HG03354 (cell line): ENCODE measurements at regions not wholly inside any gene's neighbourhood (a gene's known extent, or its start where the extent isn't known, plus 50 kb on each side); places are given as distances from the start of the nearest gene placed in this dataset.
"Not testable (repeated sequence)": the region's sequence is repeated elsewhere in the genome, so short reads cannot be mapped to it uniquely, and the experiment has no call there.

Source experiments
- ATAC-seq: cut with Tn5 transposase; IDR thresholded peaks from one replicate; pipeline ENCODE4 v1.9.1; 2021; ENCODE audit warnings: mild to moderate bottlenecking; ENCODE audit not compliant: unreplicated experiment, poor library complexity, severe bottlenecking

DNA sequence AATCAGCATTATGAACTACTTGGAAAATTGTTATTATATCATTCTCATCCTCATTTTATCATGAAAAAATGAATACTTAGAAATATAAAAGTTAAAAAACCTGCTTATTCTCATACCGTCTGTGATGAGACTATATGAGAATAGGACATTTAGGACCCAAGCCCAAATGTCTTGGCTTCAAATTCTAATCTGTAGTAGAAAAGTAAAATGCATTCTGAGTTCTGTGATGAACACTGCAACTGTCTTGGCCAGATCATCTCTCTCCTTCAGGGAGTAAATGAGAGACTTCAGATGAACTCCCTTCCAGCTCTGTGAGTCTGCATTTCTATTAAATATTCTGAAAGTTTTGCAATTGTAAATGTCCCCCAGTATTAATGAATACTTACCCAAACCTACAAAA lies 940.7 kb upstream of the KLHL29 start:
- no peak for ATAC-seq

DNA sequence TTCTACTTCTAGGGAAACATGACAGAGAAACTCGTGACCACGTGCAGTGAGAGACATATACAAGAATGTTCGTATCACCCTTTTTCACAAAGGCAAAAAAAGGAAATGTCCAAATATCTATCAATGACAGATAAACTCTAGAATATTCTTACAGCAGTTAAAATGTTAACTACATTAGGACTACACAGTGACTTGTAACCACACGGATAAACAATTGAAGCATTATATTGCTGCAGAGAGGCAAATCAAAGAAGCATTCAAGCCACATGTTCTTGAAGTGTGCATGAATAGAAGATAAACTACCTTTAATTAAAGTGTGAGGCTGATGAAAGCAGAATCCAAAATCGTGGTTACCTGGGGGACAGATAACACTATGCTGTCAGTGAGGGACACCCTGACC lies 935.3 kb upstream of the KLHL29 start:
- no peak for ATAC-seq

DNA sequence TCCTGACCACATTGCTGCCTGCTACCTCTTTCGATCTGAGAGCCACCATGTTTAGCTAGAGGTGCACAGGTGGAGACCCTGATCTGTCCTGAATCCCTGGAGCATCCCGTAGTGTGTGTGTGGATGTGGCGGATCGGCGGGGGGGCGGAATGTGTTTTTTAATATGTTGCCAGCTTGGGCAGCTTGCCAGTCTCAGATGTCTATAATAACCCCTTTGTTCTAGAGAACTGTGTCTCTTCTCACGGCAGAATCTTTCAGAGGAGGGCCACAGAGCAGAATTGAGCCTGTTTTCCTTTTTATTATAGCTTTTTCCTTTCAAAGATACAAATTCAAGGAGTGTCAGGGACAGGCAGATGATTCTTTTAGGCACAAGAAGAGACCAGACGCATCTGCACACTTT lies 934.1 kb upstream of the KLHL29 start:
- ATAC-seq = no peak

DNA sequence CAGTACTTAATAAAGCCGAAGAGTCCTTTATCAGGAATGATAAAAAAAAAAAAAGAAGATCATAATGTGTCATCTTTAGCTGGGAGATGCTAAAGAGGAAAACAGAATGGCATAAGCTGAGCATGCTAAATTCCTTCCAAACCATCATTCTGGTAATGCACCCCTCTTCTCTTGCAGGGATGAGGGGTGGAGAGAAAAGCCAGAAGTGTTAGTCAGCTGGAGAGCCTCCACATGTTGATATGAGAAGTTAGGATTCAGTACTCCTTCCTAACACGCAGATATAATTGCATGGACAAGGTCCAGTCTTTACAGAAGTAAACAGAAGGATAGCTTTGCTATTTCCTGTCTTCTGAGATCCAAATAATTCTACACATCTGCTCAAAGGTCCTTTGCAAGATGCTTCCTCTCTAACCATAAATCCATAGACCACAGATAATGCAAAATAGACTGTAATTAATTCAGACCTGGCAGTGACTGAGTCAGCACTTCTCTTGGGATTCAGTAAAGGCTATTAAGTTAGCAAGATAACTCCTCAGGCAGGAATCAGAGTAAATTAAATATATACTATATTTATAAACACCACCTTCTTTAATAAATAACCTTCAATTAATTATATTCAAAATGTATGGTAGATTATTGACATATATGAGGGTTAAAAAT lies 930.0 kb upstream of the KLHL29 start:
- ATAC-seq = no peak

DNA sequence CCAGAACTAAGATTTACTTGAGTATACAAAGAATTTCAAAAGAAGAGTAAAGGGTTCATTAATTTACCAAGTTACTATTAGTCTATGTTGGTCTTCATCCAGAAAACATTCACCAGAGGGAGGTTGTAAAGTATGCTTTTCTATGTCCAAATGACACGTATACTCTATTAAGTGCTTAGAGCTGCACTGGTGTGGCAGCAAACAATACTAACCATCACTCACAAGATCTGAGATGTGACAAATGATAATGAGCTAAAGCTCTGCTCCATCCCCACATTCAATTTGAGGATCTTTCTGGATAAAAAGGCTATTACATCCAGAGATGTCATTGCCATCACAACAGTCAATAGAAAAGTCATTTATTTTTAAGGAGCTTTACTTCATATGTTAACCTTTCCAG lies 926.5 kb upstream of the KLHL29 start:
- no peak for ATAC-seq

DNA sequence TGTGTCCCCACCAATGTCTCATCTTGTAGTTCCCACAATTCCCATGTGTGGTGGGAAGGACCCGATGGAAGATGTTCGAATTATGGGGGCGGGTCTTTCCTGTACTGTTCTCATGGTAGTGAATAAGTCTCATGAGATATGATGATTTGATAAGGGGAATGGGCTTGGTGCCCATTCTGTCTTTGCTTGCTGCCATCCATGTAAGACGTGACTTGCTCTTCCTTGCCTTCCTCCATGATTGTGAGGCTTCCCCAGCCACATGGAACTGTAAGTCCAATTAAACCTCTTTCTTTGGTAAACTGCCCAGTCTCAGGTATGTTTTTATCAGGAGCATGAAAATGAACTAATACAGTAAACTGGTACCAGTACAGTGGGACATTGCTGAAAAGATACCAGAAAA lies 909.9 kb upstream of the KLHL29 start:
- ATAC-seq = not testable (repeated sequence)

DNA sequence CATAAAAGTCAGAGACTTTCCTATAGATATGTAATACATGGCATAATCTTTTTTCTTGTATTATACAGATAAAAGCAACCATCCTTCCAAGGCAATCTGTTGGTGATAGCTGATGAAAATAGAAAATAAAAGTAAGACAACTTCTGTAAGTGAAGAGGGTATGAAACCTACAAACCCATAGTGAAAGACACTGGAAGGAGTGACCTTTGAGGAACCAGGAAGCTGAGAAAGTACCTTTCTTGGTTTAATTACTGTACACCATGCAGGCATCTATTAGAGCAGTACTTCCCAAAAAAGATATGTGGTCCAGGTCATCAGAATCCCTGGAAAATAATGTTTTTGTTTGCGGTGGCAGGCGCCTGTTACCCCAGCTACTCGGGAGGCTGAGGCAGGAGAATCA lies 906.6 kb upstream of the KLHL29 start:
- no peak for ATAC-seq

DNA sequence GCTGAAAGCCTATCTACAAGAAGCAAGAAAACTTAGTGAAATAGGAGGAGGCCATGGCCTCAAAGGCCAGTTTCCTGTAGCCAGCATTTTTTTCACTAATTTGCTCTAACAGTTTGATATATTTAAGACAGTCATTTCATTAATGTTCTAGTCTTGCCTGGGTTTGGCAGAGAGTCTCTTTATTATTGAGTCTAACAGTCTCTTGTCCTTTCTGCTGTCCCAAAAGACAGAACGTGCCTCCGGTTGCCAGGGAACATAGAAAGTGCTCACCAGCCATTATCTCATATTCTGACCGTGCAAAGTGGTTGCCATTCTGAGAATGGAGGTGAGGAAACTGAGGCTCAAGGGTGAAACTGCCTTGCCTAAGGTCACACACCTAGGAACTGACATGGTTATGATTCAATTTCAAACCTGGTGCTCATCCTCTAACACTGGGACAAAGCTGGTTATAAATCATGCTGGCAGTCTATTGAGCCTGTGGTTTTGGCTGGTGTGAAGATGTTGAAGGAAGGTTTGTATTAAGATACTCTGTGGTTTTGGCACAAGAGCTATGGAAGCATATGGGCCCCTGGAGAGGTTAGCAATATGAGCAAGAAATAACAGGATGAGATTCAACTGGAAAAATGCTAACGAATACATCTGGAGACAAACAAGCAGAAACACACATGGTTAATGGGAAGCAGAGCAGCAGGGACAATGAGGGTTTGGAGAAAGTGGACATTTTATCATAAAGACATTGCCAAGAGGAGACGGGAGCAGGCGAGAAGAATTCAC lies 903.3 kb upstream of the KLHL29 start:
- no peak for ATAC-seq

DNA sequence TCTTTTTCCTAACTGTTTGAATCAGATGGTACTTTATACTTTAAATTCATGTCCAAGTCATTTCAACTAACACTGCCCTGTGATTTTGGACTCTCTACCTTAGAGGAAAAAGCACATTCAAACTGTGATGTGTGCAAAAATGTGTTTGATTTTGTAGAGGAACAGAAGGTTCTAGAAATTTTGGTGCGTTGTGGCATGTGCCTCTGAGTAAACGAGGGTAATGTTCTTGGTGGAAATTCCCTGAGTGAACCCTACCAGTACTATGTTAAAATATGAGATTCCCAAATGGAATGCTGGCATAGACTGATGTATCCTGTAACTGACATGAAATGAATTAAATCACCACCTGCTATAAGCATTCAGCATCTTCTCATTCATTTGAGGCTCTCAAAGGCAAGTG lies 901.9 kb upstream of the KLHL29 start:
- no peak for ATAC-seq

DNA sequence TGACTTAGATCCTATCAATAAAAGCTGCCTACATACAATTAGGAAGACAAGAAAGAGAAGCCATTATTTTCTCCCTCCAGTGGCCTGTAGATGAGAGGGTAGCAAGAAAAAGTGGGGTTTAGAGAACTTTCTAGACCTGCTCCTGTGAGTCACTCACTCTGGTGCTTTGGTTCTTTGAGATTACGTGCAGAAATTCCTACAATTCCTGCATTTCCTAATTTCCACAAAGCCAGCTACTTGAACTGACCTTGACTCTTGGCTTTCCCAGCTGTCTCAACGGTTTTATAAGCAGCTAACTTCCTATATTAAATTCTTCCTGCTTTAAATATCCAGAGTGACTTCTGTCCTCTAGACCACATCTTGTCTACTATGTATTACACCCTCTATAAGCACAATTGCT lies 899.5 kb upstream of the KLHL29 start:
- no peak for ATAC-seq

DNA sequence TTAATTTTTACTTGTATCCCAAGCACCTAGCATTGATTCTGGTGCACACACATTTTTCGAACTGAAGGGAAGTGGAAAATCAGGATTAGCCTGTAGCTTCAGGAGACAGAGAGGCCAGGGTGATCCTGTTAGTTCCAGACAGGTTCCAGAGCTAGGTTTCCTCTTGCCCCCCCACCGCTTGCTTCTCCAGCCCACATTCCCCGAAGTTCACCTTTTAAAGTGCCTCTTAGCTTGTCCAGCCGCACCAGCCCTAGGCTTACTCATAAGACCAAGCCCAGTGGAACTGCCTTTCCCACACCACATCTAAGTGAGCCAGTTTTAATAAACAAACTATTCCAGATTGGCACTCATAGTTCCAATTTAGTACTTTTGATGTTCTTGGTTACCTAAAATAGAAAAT lies 898.6 kb upstream of the KLHL29 start:
- ATAC-seq = no peak

DNA sequence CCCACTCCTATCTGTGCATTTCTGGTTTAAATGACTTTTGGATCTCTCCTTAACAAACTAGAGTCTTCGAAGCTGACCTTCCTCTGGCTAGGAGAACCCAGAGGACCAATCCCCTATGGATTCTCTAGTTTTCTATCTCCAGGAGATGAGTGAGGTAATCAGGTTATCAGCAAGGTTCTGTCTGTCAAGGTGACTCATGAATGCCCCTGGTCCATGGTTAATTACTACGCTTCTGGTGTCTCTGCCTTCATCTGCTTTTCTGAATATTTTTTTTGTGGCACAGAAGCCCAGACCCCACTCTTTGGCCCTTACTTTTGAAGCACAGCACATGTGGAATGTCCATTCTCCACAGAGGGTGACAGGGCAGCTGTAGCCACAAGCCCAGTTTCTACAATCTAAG lies 897.9 kb upstream of the KLHL29 start:
- no peak for ATAC-seq

DNA sequence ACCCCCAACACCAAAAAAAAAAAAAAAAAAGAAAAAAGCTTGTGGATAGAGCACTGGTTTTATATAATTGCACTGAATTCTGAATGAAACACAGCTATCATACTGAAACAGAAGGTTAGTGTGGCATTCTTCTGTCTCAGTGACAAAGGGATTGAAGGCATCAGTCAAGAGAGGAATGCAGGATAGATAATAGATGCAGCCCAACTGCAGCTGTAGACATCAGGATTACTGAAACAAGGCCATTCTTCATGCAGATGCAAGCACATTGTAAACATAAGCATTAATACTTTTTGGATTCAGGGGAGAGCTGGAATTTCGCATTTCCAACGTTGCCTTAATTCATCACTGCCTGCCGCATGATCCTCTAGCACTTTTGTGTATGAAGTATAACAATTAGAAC lies 897.4 kb upstream of the KLHL29 start:
- no peak for ATAC-seq

DNA sequence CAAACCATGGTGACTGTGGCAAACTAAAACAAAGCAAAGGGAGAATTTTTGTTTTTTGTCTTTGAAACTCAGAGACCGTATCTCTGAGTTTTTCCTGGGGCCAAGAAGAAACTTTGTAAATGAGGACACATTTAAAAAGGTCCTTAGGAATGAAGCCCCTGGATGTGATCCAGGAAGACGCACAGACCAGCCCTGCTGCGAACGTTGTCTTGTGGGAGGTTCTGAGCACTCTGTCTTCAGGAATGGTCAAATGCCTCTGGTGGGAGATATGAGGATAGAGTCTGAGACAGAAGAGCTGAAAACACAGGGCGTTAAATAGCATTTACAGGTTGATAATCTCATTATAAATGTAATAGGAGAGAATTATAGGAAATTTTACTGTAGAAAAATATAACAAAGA lies 893.5 kb upstream of the KLHL29 start:
- ATAC-seq = no peak

DNA sequence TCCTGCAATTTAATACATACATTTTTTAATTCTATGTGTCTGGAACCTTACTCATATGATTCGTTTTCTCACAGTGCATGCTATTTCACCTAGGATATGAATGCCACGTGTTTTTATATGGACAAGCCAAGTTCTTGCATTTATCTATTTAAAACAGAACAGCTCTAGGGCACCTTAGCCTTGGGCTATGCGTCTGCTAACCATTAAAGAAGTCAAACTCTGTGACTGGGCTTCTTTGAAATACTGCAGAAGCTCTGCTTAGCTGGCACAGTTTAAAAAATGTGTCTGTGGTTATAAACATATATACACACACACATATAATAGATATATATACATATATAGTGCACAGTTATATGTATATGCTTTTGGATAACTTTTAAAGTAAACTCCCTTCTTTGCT lies 890.8 kb upstream of the KLHL29 start:
- ATAC-seq = no peak

DNA sequence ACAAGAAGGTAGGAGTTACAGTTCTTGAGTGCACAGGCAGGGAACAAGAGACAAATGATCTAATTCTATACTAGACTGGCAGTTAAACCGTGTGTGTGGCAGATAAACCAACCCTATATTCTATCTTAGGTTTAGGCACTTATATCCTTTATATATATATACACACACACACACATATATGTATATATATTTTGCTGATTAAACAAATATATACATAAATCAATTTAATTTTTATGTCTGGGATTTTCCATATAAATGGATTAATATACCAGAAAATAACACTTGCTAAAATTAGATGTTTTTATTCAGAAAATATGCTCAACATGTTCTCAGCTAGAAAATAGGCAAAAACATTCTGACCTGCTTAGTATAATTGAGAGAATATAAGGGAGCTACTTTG lies 887.9 kb upstream of the KLHL29 start:
- ATAC-seq = no peak

DNA sequence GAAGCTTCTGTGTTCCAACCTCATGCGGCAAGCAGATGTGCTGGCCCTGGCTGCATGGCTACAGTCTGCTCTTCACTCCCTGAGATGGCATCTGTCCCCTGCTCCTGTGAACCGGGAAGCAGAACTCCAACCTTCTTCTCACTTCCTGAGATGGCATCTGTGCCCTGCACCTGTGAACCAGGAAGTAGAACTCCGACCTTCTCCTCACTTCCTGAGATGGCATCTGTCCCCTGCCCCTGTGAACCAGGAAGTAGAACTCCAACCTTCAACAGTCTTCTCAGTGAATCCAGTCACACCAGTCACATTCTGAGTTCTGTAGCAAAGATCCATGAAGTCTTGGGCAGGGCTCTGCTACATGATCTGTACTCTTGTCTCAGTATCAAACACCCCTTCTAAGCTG lies 887.2 kb upstream of the KLHL29 start:
- ATAC-seq = no peak

DNA sequence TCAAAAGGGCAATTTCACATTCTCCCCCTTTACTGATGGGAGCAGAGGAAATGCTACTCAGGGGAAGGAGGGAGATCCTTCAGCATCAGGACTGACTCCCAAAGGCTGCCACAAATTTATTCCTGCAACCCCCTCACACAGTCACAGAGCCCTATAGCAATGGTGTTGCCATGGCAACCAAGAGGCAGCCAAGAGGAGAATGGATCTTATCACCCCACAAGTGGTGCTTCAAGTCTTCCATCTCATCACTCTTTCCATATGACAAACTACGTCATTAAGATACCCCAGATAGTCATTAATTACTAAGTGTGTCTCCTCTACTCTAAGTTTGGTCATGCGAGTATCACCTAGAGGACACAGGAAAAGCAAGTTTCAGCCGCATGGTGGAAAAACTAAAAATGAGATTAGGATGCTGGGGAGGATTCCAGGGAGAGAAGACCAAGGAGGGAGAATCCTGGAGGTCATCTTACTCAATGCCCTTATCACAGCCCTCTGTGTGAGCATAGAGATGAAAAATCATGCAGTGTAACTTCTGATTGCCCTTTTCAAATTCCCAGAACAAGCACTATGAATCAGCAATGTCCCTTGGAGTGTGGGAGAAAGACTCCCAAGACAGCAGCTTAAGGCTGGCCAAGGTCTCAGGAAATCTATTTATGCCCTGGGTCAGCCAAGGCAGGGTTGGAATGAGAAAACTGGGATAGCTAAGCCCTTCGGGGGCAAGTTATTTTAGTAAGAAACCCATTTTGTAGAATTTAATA lies 885.7 kb upstream of the KLHL29 start:
- no peak for ATAC-seq

DNA sequence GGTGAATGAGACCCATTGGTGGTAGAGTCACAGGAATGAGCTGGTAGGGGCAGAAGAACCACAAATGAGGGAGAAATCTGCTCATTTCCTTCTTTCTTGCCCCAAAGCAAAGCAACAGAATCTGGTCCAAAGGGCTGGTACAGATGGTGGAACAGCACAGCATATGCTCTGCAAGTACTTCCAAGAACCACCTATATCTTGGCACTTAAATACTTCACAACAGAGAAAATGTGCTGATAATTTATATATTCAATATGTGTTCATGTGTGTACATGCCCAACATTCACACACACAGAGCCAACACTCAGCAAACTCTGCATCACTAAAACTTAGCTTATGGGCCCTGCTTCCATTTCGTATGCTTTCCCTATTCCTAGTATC lies 884.4 kb upstream of the KLHL29 start:
- ATAC-seq = no peak

DNA sequence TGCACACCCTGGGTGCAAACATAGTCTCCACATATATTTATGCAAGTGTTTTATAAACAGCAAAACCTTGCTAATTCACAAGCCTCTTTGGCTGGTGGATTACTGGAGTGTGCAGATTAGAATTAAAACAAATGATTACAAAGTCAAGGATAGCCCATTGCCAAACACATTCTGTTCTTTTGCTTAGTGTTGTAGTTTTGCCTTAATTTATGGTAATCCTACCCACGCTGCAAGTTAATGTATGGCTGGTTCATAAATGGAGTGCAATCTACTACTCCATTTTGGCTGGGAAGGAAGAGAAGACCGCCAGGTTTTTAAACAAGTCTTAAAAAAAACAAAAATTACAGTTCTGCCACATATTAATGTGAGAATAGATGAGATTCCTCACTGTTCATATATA lies 883.1 kb upstream of the KLHL29 start:
- no peak for ATAC-seq

DNA sequence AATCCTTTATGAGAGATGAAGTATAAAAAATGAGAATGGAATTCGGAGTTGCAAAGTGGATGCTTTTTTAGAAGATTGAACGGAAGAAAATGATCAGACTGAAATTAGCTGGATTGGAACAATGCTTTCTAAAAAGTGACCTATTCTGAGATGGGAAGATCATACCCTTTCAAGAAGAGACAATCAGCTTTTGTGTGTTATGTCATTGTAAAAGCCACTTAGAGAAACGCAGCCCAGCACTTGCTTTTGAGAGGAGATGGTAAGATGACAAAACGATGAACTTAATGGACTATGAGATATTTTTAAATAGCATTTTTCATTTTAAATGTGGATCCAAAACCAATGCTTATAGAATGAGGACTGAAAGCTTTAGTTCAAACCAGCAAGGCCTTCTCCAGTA lies 871.4 kb upstream of the KLHL29 start:
- no peak for ATAC-seq
